SK-N-SH treated with all-trans-retinoic acid at 6 μM for 48 hours (cell line): ENCODE measurements at regions not wholly inside any gene's neighbourhood (a gene's known extent, or its start where the extent isn't known, plus 50 kb on each side); places are given as distances from the start of the nearest gene placed in this dataset.

ENCODE experiments used
- ARNTL ChIP-seq: fragments of 450-650 bp; formaldehyde crosslinking; IDR thresholded peaks from 2 replicates; pipeline ENCODE4 v1.5.0; 2020; ENCODE audit warnings: low read depth, mild to moderate bottlenecking, moderate library complexity, borderline replicate concordance
- CREB5 ChIP-seq: fragments of 250-450 bp; sonication (Bioruptor Pico); IDR thresholded peaks from 2 replicates; pipeline ENCODE4 v1.5.1; 2020; ENCODE audit warnings: low read depth, mild to moderate bottlenecking, moderate library complexity
- CSDC2 ChIP-seq: fragments of 250-450 bp; sonication (Bioruptor Pico); IDR thresholded peaks from 2 replicates; pipeline ENCODE4 v1.5.0; 2020; ENCODE audit warnings: mild to moderate bottlenecking, moderate library complexity
- TCF4 ChIP-seq: fragments of 250-450 bp; sonication (Bioruptor Pico); IDR thresholded peaks from 2 replicates; pipeline ENCODE4 v1.8.0; 2021; ENCODE audit warnings: mild to moderate bottlenecking, moderate library complexity, borderline replicate concordance
- ZFP3 ChIP-seq: fragments of 250-450 bp; sonication (Bioruptor Pico); IDR thresholded peaks from 2 replicates; pipeline ENCODE4 v1.5.0; 2020; ENCODE audit warnings: mild to moderate bottlenecking, moderate library complexity
- TF ChIP-seq, protein P1 (sequence below): fragments of 250-450 bp; sonication (Bioruptor Pico); IDR thresholded peaks from 2 replicates; pipeline ENCODE4 v1.8.0; 2020; ENCODE audit warnings: mild to moderate bottlenecking, moderate library complexity, borderline replicate concordance

DNA sequence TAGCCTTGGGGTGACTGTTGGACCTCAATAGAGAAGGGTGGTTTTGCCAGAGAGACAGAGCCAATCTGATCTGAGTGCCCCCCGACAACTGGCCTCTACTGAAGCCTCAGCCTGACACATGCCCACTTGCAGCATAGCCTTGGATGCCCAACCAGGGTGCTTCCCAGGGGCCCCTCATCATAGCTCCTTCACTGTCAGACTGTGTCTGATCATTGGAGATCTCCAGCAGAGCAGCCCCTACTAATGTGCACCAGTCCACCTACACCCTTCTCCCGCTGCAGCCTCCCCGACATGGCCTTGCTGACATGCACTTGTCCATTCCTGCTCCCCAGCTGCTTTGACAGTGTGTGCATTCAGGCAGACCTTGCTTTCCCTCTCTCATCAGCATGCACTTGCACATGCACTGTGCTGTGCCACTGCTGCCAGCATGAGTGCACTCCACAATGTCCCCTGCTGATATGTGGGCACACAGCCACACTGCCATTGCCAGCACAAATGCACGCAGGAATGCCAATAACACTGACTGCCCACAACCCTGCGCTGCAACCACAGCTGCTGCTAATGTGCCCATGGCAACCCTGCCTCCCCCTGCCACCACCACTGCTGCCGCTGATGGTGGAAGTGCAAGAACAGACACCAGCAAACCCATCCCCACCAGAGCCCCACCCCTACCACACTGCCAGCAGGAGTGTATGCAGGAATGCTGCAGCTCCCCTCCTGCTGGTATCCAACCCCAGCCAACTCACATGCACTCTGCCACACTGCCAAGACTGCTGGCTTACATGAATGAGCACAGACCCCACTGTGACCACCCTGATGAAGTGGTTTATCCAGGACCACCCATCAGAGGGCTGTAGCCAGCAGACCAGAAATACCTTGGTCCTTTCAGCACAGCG lies 68.1 kb upstream of the ZMAT1 start:
- TF ChIP-seq ZFP3 (CRISPR knock-in tag) (no peak), CREB5 (no peak), TCF4 (no peak), CSDC2 (CRISPR knock-in tag) (no peak), ARNTL (CRISPR knock-in tag) (no peak)
- TF ChIP-seq, protein P1, sequence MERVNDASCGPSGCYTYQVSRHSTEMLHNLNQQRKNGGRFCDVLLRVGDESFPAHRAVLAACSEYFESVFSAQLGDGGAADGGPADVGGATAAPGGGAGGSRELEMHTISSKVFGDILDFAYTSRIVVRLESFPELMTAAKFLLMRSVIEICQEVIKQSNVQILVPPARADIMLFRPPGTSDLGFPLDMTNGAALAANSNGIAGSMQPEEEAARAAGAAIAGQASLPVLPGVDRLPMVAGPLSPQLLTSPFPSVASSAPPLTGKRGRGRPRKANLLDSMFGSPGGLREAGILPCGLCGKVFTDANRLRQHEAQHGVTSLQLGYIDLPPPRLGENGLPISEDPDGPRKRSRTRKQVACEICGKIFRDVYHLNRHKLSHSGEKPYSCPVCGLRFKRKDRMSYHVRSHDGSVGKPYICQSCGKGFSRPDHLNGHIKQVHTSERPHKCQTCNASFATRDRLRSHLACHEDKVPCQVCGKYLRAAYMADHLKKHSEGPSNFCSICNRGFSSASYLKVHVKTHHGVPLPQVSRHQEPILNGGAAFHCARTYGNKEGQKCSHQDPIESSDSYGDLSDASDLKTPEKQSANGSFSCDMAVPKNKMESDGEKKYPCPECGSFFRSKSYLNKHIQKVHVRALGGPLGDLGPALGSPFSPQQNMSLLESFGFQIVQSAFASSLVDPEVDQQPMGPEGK (CRISPR knock-in tag) = no peak
